Medulla oblongata (tissue), 1 donor: ENCODE measurements at regions not wholly inside any gene's neighbourhood (a gene's known extent, or its start where the extent isn't known, plus 50 kb on each side); places are given as distances from the start of the nearest gene placed in this dataset.
"Not testable (repeated sequence)": the region's sequence is repeated elsewhere in the genome, so short reads cannot be mapped to it uniquely, and the experiment has no call there.

Source experiments
- DNase-seq: peaks from one replicate; pipeline ENCODE4 v3.0.0-alpha.2; 2015; ENCODE audit errors: extremely low spot score

- DNase-seq = no peak
Measured at GRCh38 chr11:25159341-25159740, 662.5 kb downstream of the LUZP2 start.

GRCh38 chr11:25163421-25163820 lies 666.6 kb downstream of the LUZP2 start:
- DNase-seq = no peak

- no peak for DNase-seq
Measured at GRCh38 chr11:25180187-25180586, 683.3 kb downstream of the LUZP2 start.

GRCh38 chr11:25183411-25183810 lies 686.6 kb downstream of the LUZP2 start:
- DNase-seq = no peak

GRCh38 chr11:25197515-25197914 lies 700.7 kb downstream of the LUZP2 start:
- DNase-seq = no peak

- DNase-seq = no peak
Measured at GRCh38 chr11:25198704-25199103, 701.9 kb downstream of the LUZP2 start.

- no peak for DNase-seq
Measured at GRCh38 chr11:25200925-25201324, 704.1 kb downstream of the LUZP2 start.

GRCh38 chr11:25206762-25207161 lies 709.9 kb downstream of the LUZP2 start:
- DNase-seq = no peak

- DNase-seq = no peak
Measured at GRCh38 chr11:25211635-25212254, 714.9 kb downstream of the LUZP2 start.

- DNase-seq = no peak
Measured at GRCh38 chr11:25214535-25215176, 717.8 kb downstream of the LUZP2 start.

GRCh38 chr11:25218036-25218435 lies 721.2 kb downstream of the LUZP2 start:
- DNase-seq = no peak

- no peak for DNase-seq
Measured at GRCh38 chr11:25225078-25225477, 728.2 kb downstream of the LUZP2 start.

GRCh38 chr11:25242928-25243327 lies 746.1 kb downstream of the LUZP2 start:
- no peak for DNase-seq

GRCh38 chr11:25244126-25244525 lies 747.3 kb downstream of the LUZP2 start:
- DNase-seq = no peak

GRCh38 chr11:25247336-25247735 lies 750.5 kb downstream of the LUZP2 start:
- DNase-seq = no peak

GRCh38 chr11:25252854-25253253 lies 756.0 kb downstream of the LUZP2 start:
- DNase-seq = no peak

- not testable (repeated sequence) for DNase-seq
Measured at GRCh38 chr11:25263861-25264260, 767.0 kb downstream of the LUZP2 start.

GRCh38 chr11:25271301-25271700 lies 774.4 kb downstream of the LUZP2 start:
- DNase-seq = no peak

GRCh38 chr11:25272214-25272613 lies 775.4 kb downstream of the LUZP2 start:
- DNase-seq = no peak

- not testable (repeated sequence) for DNase-seq
Measured at GRCh38 chr11:25280821-25281220, 784.0 kb downstream of the LUZP2 start.

GRCh38 chr11:25293166-25293565 lies 796.3 kb downstream of the LUZP2 start:
- no peak for DNase-seq

- no peak for DNase-seq
Measured at GRCh38 chr11:25298450-25298849, 801.6 kb downstream of the LUZP2 start.

- DNase-seq = no peak
Measured at GRCh38 chr11:25309818-25310217, 813.0 kb downstream of the LUZP2 start.

GRCh38 chr11:25317216-25317615 lies 820.4 kb downstream of the LUZP2 start:
- DNase-seq = no peak
